HG02623 (cell line): ENCODE measurements at regions not wholly inside any gene's neighbourhood (a gene's known extent, or its start where the extent isn't known, plus 50 kb on each side); places are given as distances from the start of the nearest gene placed in this dataset.

ENCODE experiments used
- ATAC-seq: cut with Tn5 transposase; IDR thresholded peaks from one replicate; pipeline ENCODE4 v1.9.1; 2021; ENCODE audit warnings: moderate library complexity; ENCODE audit not compliant: unreplicated experiment

GRCh38 chr4:129394635-129395034 is 298.7 kb downstream of the C4orf33 start:
- ATAC-seq = no peak

GRCh38 chr4:129403848-129404247 is 307.9 kb downstream of the C4orf33 start:
- ATAC-seq = no peak

DNA sequence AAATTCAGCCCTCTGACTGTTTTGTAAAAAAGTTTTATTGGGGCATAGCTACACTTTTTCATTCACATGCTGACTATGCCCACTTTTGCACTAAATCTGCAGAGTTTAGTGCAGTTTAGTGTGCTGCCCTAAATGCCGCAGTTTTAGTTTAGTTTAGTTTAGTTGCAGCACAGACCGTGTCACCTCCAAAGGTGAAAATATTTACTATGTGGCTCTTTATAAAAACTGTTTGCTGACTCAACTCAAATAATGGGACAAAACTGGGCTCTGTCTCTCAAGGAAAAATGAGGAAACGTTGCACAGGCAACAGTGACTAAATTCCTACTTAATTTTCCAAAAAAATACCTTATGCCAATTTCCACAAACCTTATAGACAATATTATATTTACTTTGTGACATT is 314.2 kb downstream of the C4orf33 start:
- ATAC-seq = no peak

DNA sequence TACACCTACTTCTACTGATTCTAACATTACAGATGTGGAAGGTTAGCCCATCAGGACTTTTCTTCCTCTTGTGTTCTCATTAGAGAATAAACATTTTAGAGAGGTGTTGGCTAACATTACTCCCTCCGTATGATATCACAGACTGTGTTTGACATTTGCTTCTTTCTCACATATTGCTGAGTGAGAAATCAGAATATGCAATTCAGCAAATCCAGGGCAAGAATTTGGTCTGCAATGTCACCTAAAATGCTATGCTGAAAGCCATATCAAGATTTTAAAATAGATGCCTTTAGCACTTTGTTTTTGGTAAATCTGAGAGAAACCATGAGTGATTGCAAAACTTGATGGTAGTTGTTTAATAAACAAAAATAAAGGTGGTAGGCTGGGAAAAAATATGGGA is 319.1 kb downstream of the C4orf33 start:
- ATAC-seq = no peak

DNA sequence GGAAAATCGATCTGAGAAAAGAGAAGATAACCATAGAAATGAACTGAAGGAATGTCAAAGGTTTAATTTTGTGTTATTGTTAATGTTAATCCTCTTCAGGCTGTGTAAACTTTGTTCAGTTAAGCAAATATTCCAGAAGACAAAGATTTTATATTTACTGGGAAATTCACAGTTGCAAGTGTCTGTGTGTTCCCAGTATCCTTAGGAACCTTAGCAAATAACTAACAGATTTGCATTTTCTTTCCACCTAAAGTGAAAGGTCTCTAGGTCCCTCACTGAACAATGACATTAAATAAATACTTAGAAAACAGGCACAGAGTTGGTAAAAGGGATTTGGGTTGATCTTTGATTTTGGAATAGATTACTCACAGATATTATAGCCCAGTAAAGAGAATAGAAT is 324.7 kb downstream of the C4orf33 start:
- ATAC-seq = no peak

DNA sequence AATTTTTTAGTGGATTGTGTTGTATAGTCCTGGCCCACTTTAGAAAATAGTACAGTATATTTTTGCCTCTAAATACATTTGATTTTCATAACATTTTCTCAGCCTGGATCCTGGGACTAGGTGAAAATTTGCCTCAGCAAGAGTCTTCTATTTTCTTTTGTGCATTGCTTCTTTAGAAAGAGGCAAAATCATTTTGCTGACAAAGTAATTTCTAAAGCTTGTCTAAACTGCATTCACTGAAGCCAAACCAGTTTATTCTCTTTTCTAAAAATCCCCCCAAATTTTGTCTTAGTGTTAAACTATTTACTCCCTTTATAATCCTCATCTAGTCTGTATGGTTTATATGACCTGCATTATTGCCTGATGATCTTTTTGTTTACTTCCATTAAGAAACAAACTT is 326.3 kb downstream of the C4orf33 start:
- ATAC-seq = no peak

- no peak for ATAC-seq
Observed at GRCh38 chr4:129428454-129428853, 332.5 kb downstream of the C4orf33 start.

DNA sequence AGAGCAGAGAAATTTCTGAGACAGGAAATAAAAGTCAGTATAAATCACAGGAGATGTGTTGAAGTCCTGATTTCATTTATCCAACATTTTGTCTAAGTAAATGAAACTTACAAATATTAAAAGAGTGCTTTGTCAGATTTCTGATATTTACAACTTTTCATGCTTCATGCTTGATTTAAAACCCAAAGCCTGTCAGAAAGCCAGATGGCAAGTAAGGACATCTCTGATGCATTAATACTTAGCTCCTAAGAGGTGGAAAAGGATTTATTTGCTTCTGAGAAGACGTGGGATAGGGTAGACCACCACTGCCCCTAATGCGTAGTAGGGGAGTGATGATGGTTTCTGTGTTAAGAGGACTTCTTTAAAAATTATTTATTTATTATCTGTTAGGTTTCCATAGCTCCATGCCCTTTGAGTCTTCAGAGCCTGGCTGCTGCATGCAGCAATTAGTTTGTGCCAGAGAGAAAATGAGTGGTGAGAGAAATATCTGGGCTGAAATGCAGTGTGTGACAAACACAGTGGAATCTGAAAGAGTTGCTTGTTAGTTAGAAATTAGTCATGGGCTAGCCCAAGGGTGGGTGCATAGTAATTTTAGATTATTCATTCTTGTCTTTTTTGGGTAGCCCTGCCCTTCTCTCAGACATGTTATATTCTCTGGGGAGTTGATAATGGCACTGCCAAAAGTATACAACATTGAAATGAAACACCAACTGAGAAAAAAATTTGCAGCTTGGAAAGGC is 333.8 kb downstream of the C4orf33 start:
- no peak for ATAC-seq

DNA sequence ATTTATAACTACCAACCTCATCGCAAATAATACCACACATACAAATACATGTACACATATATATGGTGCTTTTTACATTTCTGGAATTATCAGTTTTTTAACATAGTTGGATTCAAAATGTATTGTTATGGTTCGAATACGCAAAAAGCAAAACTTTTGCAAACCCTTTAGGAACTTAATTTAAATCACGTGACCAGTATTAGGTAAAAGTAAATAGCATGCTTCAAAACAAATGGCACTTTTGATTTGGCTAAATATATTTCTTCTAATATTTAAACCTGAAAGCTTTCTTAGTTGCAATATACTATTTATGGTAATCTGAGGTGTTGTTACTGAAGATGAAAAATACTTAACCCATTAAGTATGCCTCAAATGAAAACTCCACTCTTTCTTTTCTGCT is 341.4 kb downstream of the C4orf33 start:
- no peak for ATAC-seq

DNA sequence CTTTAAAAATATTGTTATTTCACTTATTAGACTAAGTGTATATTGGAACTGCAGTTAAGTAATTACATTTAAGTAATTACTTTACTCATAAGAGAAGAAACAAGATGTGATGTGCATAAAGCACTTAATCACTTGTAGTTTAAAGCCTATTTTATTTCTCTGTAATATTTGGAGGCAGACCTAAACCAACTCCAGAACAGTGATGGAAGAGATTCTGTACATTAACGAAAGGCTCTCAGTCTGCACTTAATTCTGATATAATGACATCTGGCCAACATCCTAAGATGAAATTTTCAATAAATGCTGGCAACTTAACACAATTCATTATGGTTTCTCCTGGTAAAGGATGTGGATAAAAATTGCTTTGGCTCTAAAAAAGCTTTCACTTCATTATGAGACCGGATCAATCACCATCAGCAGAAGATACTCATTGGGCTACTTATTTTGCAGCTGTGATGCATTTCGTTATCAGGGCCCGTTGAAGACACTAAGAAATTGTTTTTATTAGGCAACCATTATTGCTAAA is 342.6 kb downstream of the C4orf33 start:
- ATAC-seq = no peak

GRCh38 chr4:129446074-129446473 is 350.1 kb downstream of the C4orf33 start:
- ATAC-seq = no peak

DNA sequence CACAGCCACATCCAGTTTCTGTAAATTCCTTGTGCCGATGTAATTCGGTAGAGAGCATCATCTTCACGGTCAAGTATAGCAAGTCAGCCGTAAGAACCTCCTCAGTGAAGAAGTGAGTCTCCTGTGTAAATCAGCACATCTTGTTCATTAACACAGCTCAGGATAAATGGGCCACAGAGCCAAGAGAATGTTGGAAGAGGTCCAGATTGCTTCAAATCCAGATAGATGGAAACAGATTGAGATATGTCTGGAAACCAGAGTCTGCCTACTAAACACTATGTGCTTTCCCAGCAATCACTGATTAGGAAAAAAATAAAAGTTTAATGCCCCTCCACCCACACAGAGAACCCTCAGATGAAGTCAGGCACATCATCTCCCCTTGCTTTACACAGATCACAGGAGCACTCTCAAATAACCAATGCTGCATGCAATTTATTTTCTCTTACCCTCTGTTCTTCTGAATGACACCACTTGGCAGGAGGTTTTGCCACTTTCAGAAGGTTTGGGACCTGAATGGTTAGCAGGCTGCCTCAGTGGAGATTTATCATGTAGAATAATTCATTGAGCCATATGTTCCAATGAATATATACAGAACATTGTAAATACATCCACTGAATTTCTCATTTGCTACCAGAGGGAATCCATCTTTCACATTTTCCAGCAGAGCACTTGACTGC is 357.7 kb downstream of the C4orf33 start:
- ATAC-seq = no peak

GRCh38 chr4:129455482-129455881 is 359.5 kb downstream of the C4orf33 start:
- no peak for ATAC-seq

GRCh38 chr4:129468624-129469023 is 372.7 kb downstream of the C4orf33 start:
- no peak for ATAC-seq

- no peak for ATAC-seq
Observed at GRCh38 chr4:129474698-129475097, 378.7 kb downstream of the C4orf33 start.

- ATAC-seq = no peak
Observed at GRCh38 chr4:129481107-129481506, 385.2 kb downstream of the C4orf33 start.

- ATAC-seq = no peak
Observed at GRCh38 chr4:129488427-129488826, 392.5 kb downstream of the C4orf33 start.

DNA sequence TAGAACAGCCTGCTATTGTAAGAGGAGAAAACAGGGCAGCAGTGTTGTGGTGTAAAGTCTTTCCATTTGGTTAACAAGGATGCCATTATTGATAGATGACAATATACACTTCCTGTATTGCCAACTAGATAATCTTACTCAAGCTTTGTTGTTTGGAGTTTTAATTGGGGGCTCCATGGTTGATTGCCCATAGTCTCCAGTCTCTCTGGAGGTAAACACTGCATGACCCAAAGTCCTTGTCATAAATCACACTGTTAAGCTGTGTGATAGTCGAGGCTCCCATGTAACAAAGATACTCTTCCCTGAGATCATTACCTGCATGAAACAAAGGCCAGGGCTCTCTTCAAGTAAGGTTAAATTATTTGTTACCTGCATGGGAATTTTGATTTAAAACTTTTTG is 394.6 kb downstream of the C4orf33 start:
- no peak for ATAC-seq

GRCh38 chr4:129498626-129499025 is 402.7 kb downstream of the C4orf33 start:
- no peak for ATAC-seq

GRCh38 chr4:129514852-129515251 is 418.9 kb downstream of the C4orf33 start:
- no peak for ATAC-seq

GRCh38 chr4:129515356-129515755 is 419.4 kb downstream of the C4orf33 start:
- ATAC-seq = no peak

- no peak for ATAC-seq
Observed at GRCh38 chr4:129526812-129527211, 430.9 kb downstream of the C4orf33 start.
